OCI-LY7 (cell line): ENCODE measurements at regions not wholly inside any gene's neighbourhood (a gene's known extent, or its start where the extent isn't known, plus 50 kb on each side); places are given as distances from the start of the nearest gene placed in this dataset.

Experiments used
- BruUV-seq: library from RNA; stranded (reverse); fragments of 400-500 nt; replicated peaks from 2 replicates; lab custom pipeline; 2021; lab: Mats Ljungman, UMichigan
- CTCF ChIA-PET: fragments of 300-600 bp; sonication (Branson Sonifier 250); formaldehyde crosslinking; loops from one replicate; lab custom pipeline; 2022; ENCODE audit warnings: antibody characterized with exemption; ENCODE audit not compliant: unreplicated experiment; lab: Charles Lee
- POLR2A ChIA-PET: fragments of 300-600 bp; sonication (Branson Sonifier 250); formaldehyde crosslinking; loops from one replicate; lab custom pipeline; 2022; ENCODE audit warnings: antibody characterized with exemption; lab: Charles Lee
- DNase-seq: peaks from one replicate; pipeline ENCODE4 v3.0.0-alpha.2; 2015; ENCODE audit warnings: low spot score
- H2AFZ ChIP-seq: fragments of 200-600 bp; sonication (generic), shearing (Covaris generic); 2 replicates; pipeline ENCODE4 v1.6.1; 2014; ENCODE audit warnings: mild to moderate bottlenecking, antibody characterized with exemption, low read length, moderate library complexity
- H3K27ac ChIP-seq: fragments of 200-600 bp; sonication (generic); 2 replicates; pipeline ENCODE4 v1.5.1; 2014; ENCODE audit warnings: mixed run types, low read depth, mild to moderate bottlenecking, moderate library complexity, low read length, inconsistent platforms; ENCODE audit not compliant: poor library complexity, severe bottlenecking
- H3K36me3 ChIP-seq: fragments of 200-600 bp; sonication (generic); 2 replicates; pipeline ENCODE4 v1.6.1; 2014; ENCODE audit warnings: mild to moderate bottlenecking, antibody characterized with exemption, low read length, moderate library complexity, mixed read lengths; ENCODE audit not compliant: insufficient read depth
- H3K4me1 ChIP-seq: fragments of 200-600 bp; sonication (generic); 2 replicates; pipeline ENCODE4 v1.5.1; 2014; ENCODE audit warnings: mild to moderate bottlenecking, low read length; ENCODE audit not compliant: insufficient read depth, poor library complexity, severe bottlenecking
- H3K4me2 ChIP-seq: fragments of 200-600 bp; sonication (generic); 2 replicates; pipeline ENCODE4 v1.6.1; 2014; ENCODE audit warnings: mild to moderate bottlenecking, low read length
- H3K4me3 ChIP-seq: fragments of 200-600 bp; sonication (generic); 2 replicates; pipeline ENCODE4 v1.5.1; 2014; ENCODE audit warnings: mild to moderate bottlenecking, low read depth, low read length; ENCODE audit not compliant: poor library complexity, severe bottlenecking
- H3K79me2 ChIP-seq: fragments of 200-600 bp; sonication (generic); 2 replicates; pipeline ENCODE4 v1.6.1; 2016; ENCODE audit warnings: low read depth, mild to moderate bottlenecking, low read length, moderate library complexity, mixed read lengths; ENCODE audit not compliant: insufficient read depth
- H3K9me2 ChIP-seq: fragments of 200-600 bp; sonication (generic); 2 replicates; pipeline ENCODE4 v1.6.1; 2016; ENCODE audit warnings: mild to moderate bottlenecking, low read length, mixed read lengths; ENCODE audit not compliant: insufficient read depth
- H3K9me3 ChIP-seq: fragments of 200-600 bp; sonication (generic); 2 replicates; pipeline ENCODE4 v1.6.1; 2014; ENCODE audit warnings: mild to moderate bottlenecking, mixed run types, low read length, mixed read lengths
- H4K20me1 ChIP-seq: fragments of 200-600 bp; sonication (generic); 2 replicates; pipeline ENCODE4 v1.6.1; 2014; ENCODE audit warnings: mild to moderate bottlenecking, antibody characterized with exemption, low read length, moderate library complexity, mixed read lengths; ENCODE audit not compliant: insufficient read depth
- CTCF ChIP-seq: fragments of 200-600 bp; sonication (generic); conservative IDR thresholded peaks from 2 replicates; pipeline ENCODE4 v1.5.1; 2014; ENCODE audit warnings: mild to moderate bottlenecking, antibody characterized with exemption, low read length, moderate library complexity, mixed read lengths
- EZH2phosphoT487 ChIP-seq: fragments of 200-600 bp; sonication (generic); IDR thresholded peaks from 2 replicates; pipeline ENCODE4 v1.6.1; 2018; ENCODE audit warnings: low read depth, borderline replicate concordance, mild to moderate bottlenecking, mixed run types, antibody characterized with exemption, low read length, moderate library complexity, mixed read lengths
- intact Hi-C: fragments of 100-400 bp; cut with micrococcal nuclease; formaldehyde crosslinking; loops from one replicate; pipeline ENCODE4 v1.10.0; 2022; ENCODE audit not compliant: unreplicated experiment

- intact Hi-C loops, result no loop called here
- Histone ChIP-seq H3K36me3 (no peaks in the 10 kb centered on the region), H2AFZ (no peak overlapping the region), H4K20me1 (no peaks in the 10 kb centered on the region), H3K27ac (no peak overlapping the region), H3K4me3 (no peak overlapping the region), H3K4me2 (no peak overlapping the region), H3K4me1 (no peaks in the 10 kb centered on the region), H3K9me2 (no peaks in the 10 kb centered on the region), H3K79me2 (no peaks in the 10 kb centered on the region), H3K9me3 (no peaks in the 10 kb centered on the region)
- no peak for DNase-seq
- BruUV-seq, result no TSS peak
- TF ChIP-seq CTCF (no peak), EZH2phosphoT487 (no peak)
- ChIA-PET POLR2A (no interaction called here), CTCF (no interaction called here)
These were observed 451.4 kb downstream of the XYLT1 start for GRCh38 chr16:17019366-17019765.

- Histone ChIP-seq H3K79me2 (no peaks in the 10 kb centered on the region), H3K9me2 (no peaks in the 10 kb centered on the region), H3K4me2 (no peak overlapping the region), H3K36me3 (no peaks in the 10 kb centered on the region), H2AFZ (no peak overlapping the region), H3K9me3 (no peaks in the 10 kb centered on the region), H4K20me1 (no peaks in the 10 kb centered on the region), H3K4me3 (no peak overlapping the region), H3K4me1 (no peaks in the 10 kb centered on the region), H3K27ac (no peak overlapping the region)
- intact Hi-C loops, result no loop called here
- ChIA-PET CTCF (no interaction called here), POLR2A (no interaction called here)
- TF ChIP-seq EZH2phosphoT487, result no peak
- TF ChIP-seq CTCF, result no peak
- BruUV-seq, result no TSS peak
- DNase-seq, result no peak
These were observed 447.2 kb downstream of the XYLT1 start for GRCh38 chr16:17023606-17024005.

- no TSS peak for BruUV-seq
- DNase-seq, result no peak
- H3K27ac ChIP-seq, result no peak overlapping the region
- CTCF ChIA-PET, result no interaction called here
- POLR2A ChIA-PET, result interaction anchor here (0.6 kb wide), 1 partner anchor 221 kb away, joined by 6 read pairs; no protein-coding TSS in a partner anchor
- no peaks in the 10 kb centered on the region for H3K79me2 ChIP-seq
- no peaks in the 10 kb centered on the region for H3K9me2 ChIP-seq
- no peak overlapping the region for H2AFZ ChIP-seq
- no peak for TF ChIP-seq EZH2phosphoT487
- TF ChIP-seq CTCF, result no peak
- intact Hi-C loops, result no loop called here
- no peaks in the 10 kb centered on the region for H3K9me3 ChIP-seq
- no peaks in the 10 kb centered on the region for H3K4me1 ChIP-seq
- H3K36me3 ChIP-seq, result no peaks in the 10 kb centered on the region
- no peak overlapping the region for H3K4me2 ChIP-seq
- no peak overlapping the region for H3K4me3 ChIP-seq
- no peaks in the 10 kb centered on the region for H4K20me1 ChIP-seq
These were observed 446.2 kb downstream of the XYLT1 start for GRCh38 chr16:17024514-17024913.
